Ishikawa (cell line): ENCODE measurements at regions not wholly inside any gene's neighbourhood (a gene's known extent, or its start where the extent isn't known, plus 50 kb on each side); places are given as distances from the start of the nearest gene placed in this dataset.

Experiments
- CEBPB ChIP-seq: IDR thresholded peaks from 2 replicates; pipeline ENCODE4 v1.6.1; 2012
- CREB1 ChIP-seq: IDR thresholded peaks from 2 replicates; pipeline ENCODE4 v1.6.1; 2012; ENCODE audit warnings: low read depth
- FOXM1 ChIP-seq: IDR thresholded peaks from 2 replicates; pipeline ENCODE4 v1.6.1; 2012; ENCODE audit warnings: low read depth, borderline replicate concordance
- RAD21 ChIP-seq: IDR thresholded peaks from 2 replicates; pipeline ENCODE4 v1.6.1; 2012; ENCODE audit warnings: low read depth
- TCF12 ChIP-seq: IDR thresholded peaks from 2 replicates; pipeline ENCODE4 v1.6.1; 2012; ENCODE audit warnings: low read depth
- YY1 ChIP-seq: IDR thresholded peaks from 2 replicates; pipeline ENCODE4 v1.6.1; 2012; ENCODE audit warnings: low read depth
- ZBTB7A ChIP-seq: IDR thresholded peaks from 2 replicates; pipeline ENCODE4 v1.6.1; 2012; ENCODE audit warnings: low read depth
- TF ChIP-seq, protein P1 (sequence below): IDR thresholded peaks from 2 replicates; pipeline ENCODE4 v1.6.1; 2012; ENCODE audit warnings: low read depth, mild to moderate bottlenecking
- TF ChIP-seq, protein P2 (sequence below): IDR thresholded peaks from 2 replicates; pipeline ENCODE4 v1.6.1; 2012

DNA sequence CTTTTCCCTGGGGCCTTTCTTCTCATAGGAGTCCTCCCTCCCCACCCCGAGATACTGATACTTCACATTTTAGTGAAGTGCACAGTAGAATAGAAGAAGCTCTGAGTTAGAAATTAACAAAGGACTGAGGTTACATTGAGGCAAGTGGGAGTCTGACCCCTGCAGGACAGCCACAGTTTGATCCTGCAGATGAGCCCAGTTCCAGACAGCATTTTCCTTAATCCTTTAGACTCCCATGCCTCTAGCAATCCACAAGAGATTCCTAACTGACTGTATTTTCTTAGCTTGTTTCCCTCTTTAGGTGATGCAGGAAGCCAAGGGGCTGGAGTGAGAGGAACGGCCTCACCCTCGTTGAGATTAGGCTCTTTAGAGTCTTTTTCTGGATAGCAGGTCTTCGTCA, 204.0 kb downstream of the CYRIA start:
- TF ChIP-seq, protein P1, sequence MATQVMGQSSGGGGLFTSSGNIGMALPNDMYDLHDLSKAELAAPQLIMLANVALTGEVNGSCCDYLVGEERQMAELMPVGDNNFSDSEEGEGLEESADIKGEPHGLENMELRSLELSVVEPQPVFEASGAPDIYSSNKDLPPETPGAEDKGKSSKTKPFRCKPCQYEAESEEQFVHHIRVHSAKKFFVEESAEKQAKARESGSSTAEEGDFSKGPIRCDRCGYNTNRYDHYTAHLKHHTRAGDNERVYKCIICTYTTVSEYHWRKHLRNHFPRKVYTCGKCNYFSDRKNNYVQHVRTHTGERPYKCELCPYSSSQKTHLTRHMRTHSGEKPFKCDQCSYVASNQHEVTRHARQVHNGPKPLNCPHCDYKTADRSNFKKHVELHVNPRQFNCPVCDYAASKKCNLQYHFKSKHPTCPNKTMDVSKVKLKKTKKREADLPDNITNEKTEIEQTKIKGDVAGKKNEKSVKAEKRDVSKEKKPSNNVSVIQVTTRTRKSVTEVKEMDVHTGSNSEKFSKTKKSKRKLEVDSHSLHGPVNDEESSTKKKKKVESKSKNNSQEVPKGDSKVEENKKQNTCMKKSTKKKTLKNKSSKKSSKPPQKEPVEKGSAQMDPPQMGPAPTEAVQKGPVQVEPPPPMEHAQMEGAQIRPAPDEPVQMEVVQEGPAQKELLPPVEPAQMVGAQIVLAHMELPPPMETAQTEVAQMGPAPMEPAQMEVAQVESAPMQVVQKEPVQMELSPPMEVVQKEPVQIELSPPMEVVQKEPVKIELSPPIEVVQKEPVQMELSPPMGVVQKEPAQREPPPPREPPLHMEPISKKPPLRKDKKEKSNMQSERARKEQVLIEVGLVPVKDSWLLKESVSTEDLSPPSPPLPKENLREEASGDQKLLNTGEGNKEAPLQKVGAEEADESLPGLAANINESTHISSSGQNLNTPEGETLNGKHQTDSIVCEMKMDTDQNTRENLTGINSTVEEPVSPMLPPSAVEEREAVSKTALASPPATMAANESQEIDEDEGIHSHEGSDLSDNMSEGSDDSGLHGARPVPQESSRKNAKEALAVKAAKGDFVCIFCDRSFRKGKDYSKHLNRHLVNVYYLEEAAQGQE, result no peak
- TF ChIP-seq CEBPB (no peak), FOXM1 (no peak), RAD21 (no peak), CREB1 (no peak), ZBTB7A (no peak), YY1 (no peak), TCF12 (no peak)
- TF ChIP-seq, protein P2, sequence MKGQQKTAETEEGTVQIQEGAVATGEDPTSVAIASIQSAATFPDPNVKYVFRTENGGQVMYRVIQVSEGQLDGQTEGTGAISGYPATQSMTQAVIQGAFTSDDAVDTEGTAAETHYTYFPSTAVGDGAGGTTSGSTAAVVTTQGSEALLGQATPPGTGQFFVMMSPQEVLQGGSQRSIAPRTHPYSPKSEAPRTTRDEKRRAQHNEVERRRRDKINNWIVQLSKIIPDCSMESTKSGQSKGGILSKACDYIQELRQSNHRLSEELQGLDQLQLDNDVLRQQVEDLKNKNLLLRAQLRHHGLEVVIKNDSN, result no peak
